ENCODE measurements at regions not wholly inside any gene's neighbourhood (a gene's known extent, or its start where the extent isn't known, plus 50 kb on each side); places are given as distances from the start of the nearest gene placed in this dataset.

DNA sequence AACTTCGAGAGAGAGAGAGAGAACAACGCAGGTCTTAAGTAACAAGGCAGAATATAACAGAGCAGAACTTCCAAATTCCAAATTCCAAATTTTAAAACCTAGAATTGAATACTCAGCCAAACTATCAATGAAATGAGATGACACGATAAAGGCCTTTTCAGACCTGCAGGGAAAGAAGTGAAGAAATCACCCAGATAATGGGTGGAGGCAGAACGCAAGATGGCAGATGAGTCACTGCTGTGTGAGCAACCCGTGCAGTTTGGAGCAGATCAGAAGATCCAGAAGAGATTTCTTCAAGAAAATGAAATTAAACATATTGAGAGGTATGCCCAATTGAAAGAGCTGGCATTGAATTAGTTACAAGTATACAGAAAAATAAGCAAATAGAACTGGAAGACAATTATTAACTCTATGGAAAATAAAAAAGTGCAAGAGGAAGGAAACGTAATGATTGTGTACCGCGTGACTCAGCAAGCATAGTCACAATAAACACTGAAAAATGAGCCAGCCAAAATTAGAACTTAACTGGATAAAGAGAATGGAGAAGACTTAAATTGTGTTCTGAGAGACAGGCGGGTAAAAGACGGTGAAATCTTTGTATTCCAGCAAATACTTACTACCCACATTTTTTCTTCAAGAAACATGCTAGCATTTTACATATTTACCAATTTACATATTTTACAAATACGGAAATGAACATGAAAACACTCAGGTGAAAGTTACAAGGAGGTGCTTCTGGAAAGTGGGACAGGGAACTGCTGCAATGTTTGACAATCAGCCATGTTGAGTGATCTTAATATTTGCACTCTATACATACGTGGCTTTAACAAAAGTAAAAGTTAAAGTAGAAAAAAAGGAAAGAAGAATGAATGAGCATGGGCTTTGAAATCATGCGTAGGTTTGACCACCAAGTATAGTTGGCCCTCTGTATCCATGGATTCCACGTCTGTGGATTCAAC, 87.9 kb upstream of the CDYL start:
- ATAC-seq = peak; percentile 94
- TF ChIP-seq, protein P1, sequence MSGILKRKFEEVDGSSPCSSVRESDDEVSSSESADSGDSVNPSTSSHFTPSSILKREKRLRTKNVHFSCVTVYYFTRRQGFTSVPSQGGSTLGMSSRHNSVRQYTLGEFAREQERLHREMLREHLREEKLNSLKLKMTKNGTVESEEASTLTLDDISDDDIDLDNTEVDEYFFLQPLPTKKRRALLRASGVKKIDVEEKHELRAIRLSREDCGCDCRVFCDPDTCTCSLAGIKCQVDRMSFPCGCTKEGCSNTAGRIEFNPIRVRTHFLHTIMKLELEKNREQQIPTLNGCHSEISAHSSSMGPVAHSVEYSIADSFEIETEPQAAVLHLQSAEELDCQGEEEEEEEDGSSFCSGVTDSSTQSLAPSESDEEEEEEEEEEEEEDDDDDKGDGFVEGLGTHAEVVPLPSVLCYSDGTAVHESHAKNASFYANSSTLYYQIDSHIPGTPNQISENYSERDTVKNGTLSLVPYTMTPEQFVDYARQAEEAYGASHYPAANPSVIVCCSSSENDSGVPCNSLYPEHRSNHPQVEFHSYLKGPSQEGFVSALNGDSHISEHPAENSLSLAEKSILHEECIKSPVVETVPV (CRISPR knock-in tag; IDR thresholded peaks at IDR 0.05) = no peak
- TF ChIP-seq, protein P2, sequence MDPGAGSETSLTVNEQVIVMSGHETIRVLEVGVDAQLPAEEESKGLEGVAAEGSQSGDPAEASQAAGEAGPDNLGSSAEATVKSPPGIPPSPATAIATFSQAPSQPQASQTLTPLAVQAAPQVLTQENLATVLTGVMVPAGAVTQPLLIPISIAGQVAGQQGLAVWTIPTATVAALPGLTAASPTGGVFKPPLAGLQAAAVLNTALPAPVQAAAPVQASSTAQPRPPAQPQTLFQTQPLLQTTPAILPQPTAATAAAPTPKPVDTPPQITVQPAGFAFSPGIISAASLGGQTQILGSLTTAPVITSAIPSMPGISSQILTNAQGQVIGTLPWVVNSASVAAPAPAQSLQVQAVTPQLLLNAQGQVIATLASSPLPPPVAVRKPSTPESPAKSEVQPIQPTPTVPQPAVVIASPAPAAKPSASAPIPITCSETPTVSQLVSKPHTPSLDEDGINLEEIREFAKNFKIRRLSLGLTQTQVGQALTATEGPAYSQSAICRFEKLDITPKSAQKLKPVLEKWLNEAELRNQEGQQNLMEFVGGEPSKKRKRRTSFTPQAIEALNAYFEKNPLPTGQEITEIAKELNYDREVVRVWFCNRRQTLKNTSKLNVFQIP (CRISPR knock-in tag; IDR thresholded peaks at IDR 0.05; ENCODE audit: borderline replicate concordance, low read depth) = no peak
- no peak for TF ChIP-seq GLIS3 (CRISPR knock-in tag; IDR thresholded peaks at IDR 0.05)

DNA sequence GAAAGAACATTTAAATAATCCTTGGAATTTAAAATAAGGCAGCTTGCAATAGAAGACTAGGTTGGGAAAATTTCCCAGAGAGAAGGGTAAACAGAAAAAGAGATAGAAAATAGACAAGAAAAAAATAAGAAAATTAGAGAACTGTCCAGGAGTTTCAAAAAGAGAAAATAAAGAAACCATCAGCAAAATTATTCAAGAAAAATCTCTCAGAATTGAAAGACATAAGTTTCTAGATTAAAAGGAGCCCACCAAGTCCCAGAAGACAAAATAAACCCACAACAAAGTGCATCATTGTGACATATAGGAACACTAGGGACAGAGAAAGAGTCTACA, 88.6 kb upstream of the CDYL start:
- TF ChIP-seq BACH2 (CRISPR knock-in tag; IDR thresholded peaks at IDR 0.05; ENCODE audit: borderline replicate concordance) (no peak), TCF4 (CRISPR knock-in tag; IDR thresholded peaks at IDR 0.05; ENCODE audit: borderline replicate concordance) (no peak)
- ATAC-seq = no peak

DNA sequence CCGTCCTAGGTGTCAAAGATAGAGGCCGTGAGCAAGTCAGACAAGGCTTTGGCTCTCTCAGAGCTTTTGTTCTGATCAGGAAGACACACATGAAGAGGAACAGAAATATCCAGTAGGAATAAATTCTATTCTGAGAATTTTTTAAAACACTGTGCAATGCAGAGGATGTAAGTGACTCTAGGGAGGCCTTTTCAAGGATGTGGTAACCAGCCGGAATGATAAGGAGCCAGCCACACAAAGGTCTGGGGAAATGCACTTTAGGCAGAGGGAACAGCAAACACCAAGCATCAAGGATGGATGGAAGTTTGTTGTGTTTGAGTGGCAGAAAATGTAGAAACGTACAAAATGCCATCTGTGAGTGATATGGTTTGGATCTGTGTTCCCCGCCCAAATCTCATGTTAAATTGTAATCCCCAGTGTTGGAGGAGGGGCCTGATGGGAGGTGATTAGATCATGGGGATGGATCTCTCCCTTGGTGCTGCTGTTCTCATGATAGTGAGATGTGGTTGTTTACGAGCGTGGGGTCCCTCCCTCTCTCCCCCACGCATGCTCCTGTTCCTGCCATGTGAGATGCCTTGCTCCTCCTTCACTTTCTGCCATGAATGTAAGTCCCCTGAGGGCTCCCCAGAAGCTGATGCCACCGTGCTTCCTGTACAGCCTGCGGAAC, 93.6 kb upstream of the CDYL start:
- no peak for ATAC-seq
- TF ChIP-seq ZFP3 (CRISPR knock-in tag; IDR thresholded peaks at IDR 0.05) (no peak), ZNF565 (CRISPR knock-in tag; conservative IDR thresholded peaks at IDR 0.05; ENCODE audit: low read depth) (no peak), RARB (CRISPR knock-in tag; IDR thresholded peaks at IDR 0.05) (no peak), PPARA (CRISPR knock-in tag; IDR thresholded peaks at IDR 0.05; ENCODE audit: borderline replicate concordance) (no peak), OSR1 (CRISPR knock-in tag; IDR thresholded peaks at IDR 0.05) (no peak), ZNF8 (CRISPR knock-in tag; IDR thresholded peaks at IDR 0.05) (no peak), BACH2 (CRISPR knock-in tag; IDR thresholded peaks at IDR 0.05; ENCODE audit: borderline replicate concordance) (no peak), SNAI2 (CRISPR knock-in tag; IDR thresholded peaks at IDR 0.05) (no peak), TCF4 (CRISPR knock-in tag; IDR thresholded peaks at IDR 0.05; ENCODE audit: borderline replicate concordance) (no peak)
- TF ChIP-seq, protein P2 (CRISPR knock-in tag; IDR thresholded peaks at IDR 0.05; ENCODE audit: borderline replicate concordance, low read depth) = no peak
- TF ChIP-seq, protein P3, sequence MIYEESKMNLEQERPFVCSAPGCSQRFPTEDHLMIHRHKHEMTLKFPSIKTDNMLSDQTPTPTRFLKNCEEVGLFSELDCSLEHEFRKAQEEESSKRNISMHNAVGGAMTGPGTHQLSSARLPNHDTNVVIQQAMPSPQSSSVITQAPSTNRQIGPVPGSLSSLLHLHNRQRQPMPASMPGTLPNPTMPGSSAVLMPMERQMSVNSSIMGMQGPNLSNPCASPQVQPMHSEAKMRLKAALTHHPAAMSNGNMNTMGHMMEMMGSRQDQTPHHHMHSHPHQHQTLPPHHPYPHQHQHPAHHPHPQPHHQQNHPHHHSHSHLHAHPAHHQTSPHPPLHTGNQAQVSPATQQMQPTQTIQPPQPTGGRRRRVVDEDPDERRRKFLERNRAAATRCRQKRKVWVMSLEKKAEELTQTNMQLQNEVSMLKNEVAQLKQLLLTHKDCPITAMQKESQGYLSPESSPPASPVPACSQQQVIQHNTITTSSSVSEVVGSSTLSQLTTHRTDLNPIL (CRISPR knock-in tag; IDR thresholded peaks at IDR 0.05; ENCODE audit: low read depth) = no peak
- TF ChIP-seq, protein P1 (CRISPR knock-in tag; IDR thresholded peaks at IDR 0.05) = no peak

DNA sequence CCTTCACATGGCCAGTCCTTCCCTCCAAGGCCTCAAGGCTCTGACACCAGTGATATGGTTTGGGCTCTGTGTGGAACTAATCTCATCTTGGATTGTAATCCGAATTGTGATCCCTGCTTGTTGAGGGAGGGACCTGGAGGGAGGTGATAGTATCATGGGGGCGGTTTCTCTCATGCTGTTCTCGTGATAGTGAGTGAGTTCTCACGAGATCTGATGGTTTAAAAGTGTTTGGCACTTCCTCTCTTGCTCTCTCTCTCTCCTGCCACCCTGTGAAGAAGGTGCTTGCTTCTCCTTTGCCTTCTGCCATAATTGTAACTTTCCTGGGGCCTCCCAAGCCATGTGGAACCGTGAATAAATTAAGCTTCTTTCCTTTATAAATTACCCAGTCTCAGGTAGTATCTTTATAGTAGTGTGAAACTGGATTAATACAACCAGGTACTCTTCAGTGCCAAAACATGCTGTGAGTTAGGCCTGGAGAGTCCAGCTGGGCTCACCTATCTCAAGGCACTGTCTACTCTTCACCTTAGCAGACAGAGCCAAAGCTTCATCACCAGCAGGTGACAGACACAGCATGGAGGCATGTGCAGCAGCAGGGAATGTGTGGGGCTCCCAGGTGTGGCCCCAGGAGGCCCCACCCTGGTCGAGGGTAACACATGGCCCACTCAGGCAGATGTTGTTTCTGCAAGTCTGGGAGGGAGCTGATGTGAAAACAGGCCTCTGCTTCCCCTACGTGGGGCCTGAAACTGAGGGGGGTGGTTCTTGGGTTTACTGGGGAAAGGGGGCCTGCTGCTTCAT, 97.5 kb upstream of the CDYL start:
- no peak for ATAC-seq
- TF ChIP-seq, protein P2 (CRISPR knock-in tag; IDR thresholded peaks at IDR 0.05; ENCODE audit: borderline replicate concordance, low read depth) = no peak
- TF ChIP-seq ZNF8 (CRISPR knock-in tag; IDR thresholded peaks at IDR 0.05) = no peak
- no peak for TF ChIP-seq TCF4 (CRISPR knock-in tag; IDR thresholded peaks at IDR 0.05; ENCODE audit: borderline replicate concordance)
- TF ChIP-seq, protein P4, sequence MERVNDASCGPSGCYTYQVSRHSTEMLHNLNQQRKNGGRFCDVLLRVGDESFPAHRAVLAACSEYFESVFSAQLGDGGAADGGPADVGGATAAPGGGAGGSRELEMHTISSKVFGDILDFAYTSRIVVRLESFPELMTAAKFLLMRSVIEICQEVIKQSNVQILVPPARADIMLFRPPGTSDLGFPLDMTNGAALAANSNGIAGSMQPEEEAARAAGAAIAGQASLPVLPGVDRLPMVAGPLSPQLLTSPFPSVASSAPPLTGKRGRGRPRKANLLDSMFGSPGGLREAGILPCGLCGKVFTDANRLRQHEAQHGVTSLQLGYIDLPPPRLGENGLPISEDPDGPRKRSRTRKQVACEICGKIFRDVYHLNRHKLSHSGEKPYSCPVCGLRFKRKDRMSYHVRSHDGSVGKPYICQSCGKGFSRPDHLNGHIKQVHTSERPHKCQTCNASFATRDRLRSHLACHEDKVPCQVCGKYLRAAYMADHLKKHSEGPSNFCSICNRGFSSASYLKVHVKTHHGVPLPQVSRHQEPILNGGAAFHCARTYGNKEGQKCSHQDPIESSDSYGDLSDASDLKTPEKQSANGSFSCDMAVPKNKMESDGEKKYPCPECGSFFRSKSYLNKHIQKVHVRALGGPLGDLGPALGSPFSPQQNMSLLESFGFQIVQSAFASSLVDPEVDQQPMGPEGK (CRISPR knock-in tag; IDR thresholded peaks at IDR 0.05; ENCODE audit: borderline replicate concordance) = no peak
- no peak for TF ChIP-seq SNAI2 (CRISPR knock-in tag; IDR thresholded peaks at IDR 0.05)

Measured in SK-N-SH treated with all-trans-retinoic acid at 6 μM for 48 hours (cell line).